Small intestine (tissue), 7 donors: ENCODE measurements at regions not wholly inside any gene's neighbourhood (a gene's known extent, or its start where the extent isn't known, plus 50 kb on each side); places are given as distances from the start of the nearest gene placed in this dataset.
A peak's percentile ranks its signal among the peaks of the same experiment; 100 is the strongest.

Experiments used
- DNase-seq, 2 donors: peaks; one replicate each; pipeline versions ENCODE4 v3.0.0 to v3.0.0-alpha.2; 2013
- FAIRE-seq: peaks from 2 replicates; lab custom pipeline; 2012; peaks lifted over from hg19 to GRCh38; lab: Jason Lieb, UNC
- H3K27ac ChIP-seq, 3 donors: one replicate each; pipeline ENCODE4 v1.5.1; 2013; ENCODE audit warnings: low read length in 2 of 3, mild to moderate bottlenecking in 2 of 3, control low read depth in 1 of 3, inconsistent platforms in 1 of 3, low read depth in 1 of 3, moderate library complexity in 1 of 3
- H3K27me3 ChIP-seq, 3 donors: one replicate each; pipeline ENCODE4 v1.6.1; 2013; ENCODE audit warnings: low read length in 3 of 3, inconsistent platforms in 1 of 3; ENCODE audit not compliant: control insufficient read depth in 3 of 3, insufficient read depth in 3 of 3
- H3K36me3 ChIP-seq, 3 donors: one replicate each; pipeline ENCODE4 v1.6.1; 2013; ENCODE audit warnings: low read length in 3 of 3, inconsistent platforms in 1 of 3, low read depth in 1 of 3, mild to moderate bottlenecking in 1 of 3, moderate library complexity in 1 of 3; ENCODE audit not compliant: control insufficient read depth in 3 of 3, insufficient read depth in 2 of 3
- H3K4me1 ChIP-seq, 3 donors: one replicate each; pipeline ENCODE4 v1.6.1; 2013; ENCODE audit warnings: low read length in 2 of 3, inconsistent platforms in 1 of 3, low read depth in 1 of 3, mild to moderate bottlenecking in 1 of 3, moderate library complexity in 1 of 3; ENCODE audit not compliant: control insufficient read depth in 3 of 3, insufficient read depth in 2 of 3
- H3K4me3 ChIP-seq, 3 donors: one replicate each; pipeline ENCODE4 v1.5.1; 2013; ENCODE audit warnings: low read length in 3 of 3, control low read depth in 1 of 3, inconsistent platforms in 1 of 3, low read depth in 1 of 3, mild to moderate bottlenecking in 1 of 3, moderate library complexity in 1 of 3
- H3K9me3 ChIP-seq, 2 donors: one replicate each; pipeline ENCODE4 v1.6.1; 2013; ENCODE audit warnings: low read depth in 1 of 2, low read length in 1 of 2; ENCODE audit not compliant: control insufficient read depth in 2 of 2, insufficient read depth in 1 of 2
- WGBS, 3 donors: extraction: QIAGEN DNeasy Blood & Tissue Kit; methylation state at CpG; one replicate each; pipeline ENCODE4 v1.1.7; 2013; 5-methylcytosine and 5-hydroxymethylcytosine counted together
- donor health status: healthy with polysubstance abuse.
- donor health status: control.
- donor health status: control.
- donor health status: Bipolar disorder and iron deficiency.
- donor health status: healthy.

DNA sequence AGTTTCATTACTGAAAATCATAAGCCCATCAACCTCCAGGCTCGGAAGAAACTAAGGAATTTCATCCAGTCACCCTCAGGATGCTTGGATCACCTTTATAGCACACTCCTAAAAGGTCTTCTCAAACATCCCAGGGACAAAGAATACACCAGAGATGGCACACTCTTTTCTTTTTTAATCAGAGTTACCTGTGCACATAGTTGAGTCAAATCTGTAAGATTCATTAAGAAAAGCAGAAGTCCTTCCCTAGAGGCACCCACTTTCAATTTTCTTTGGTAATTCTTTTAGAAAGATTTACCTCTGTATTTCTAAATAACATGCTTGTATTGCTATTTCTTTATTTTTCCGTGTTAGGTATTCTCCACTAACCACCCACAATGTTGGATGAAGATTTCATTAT, 50.6 kb upstream of the IL6 start:
- no peaks in the 10 kb centered on the region for H3K36me3 ChIP-seq
- H3K4me3 ChIP-seq = no peak overlapping the region
- DNase-seq (no peak), FAIRE-seq (no peak)
- no peak overlapping the region for H3K27ac ChIP-seq
- H3K27me3 ChIP-seq = no peaks in the 10 kb centered on the region
- peaks cover 0 to 5% (median 0%) of the 10 kb centered on the region in 3 donors for H3K4me1 ChIP-seq
- peaks cover 0 to 2% of the 10 kb centered on the region in 2 donors for H3K9me3 ChIP-seq
- WGBS, 3 donors = 55 to 65% (median 57%) methylated on average over 2 of the region's 2 CpGs

DNA sequence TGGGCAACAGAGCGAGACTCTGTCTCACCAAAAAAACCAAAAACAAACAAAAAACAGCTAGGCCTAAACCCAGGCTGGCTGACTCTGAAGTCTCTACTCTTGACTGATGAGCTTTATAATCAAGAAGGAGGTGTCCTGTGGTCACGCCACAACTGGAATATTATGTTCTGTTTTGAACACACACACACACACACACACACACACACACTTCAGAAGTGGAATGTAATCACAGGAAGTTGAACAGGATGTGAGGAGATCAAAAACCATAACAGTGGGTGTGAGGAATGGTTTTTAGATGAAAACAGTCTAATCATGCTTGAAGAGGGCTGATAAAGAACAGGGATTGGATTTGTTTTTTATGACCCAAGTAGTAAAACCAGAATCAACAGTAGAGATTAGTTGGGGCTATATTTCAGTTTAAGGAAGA, 51.1 kb upstream of the IL6 start:
- DNase-seq = peak in 1 of 2 donors; percentile 38
- H3K4me3 ChIP-seq = no peak overlapping the region
- no peak for FAIRE-seq
- no peaks in the 10 kb centered on the region for H3K27me3 ChIP-seq
- H3K9me3 ChIP-seq = peaks cover 0 to 2% of the 10 kb centered on the region in 2 donors
- no peak overlapping the region for H3K27ac ChIP-seq
- no peaks in the 10 kb centered on the region for H3K36me3 ChIP-seq
- H3K4me1 ChIP-seq = peaks cover 0 to 5% (median 0%) of the 10 kb centered on the region in 3 donors
- WGBS, 3 donors = 37 to 42% (median 39%) methylated on average over 2 of the region's 2 CpGs

DNA sequence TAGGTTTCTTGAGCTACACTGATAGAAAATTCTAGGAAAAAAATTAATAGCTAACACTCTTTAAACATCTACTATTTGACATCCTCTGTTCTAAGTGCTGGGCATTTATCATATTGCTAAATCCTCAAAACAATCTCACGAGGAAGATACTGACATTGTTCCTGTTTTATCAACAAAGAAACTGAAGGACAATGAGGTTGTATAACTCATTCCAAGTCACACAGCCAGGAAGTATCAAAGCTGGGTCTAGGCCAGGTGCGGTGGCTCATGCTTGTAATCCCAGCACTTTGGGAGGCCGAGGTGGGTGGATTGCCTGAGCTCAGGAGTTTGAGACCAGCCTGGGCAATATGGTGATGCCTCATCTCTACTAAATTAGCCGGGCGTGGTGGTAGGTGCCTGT, 51.6 kb upstream of the IL6 start:
- WGBS, 3 donors = 39 to 66% (median 53%) methylated on average over 5 of the region's 5 CpGs
- Histone ChIP-seq H3K27ac (no peak overlapping the region), H3K4me3 (no peak overlapping the region), H3K36me3 (no peaks in the 10 kb centered on the region), H3K27me3 (no peaks in the 10 kb centered on the region), H3K9me3 (peaks cover 0 to 2% of the 10 kb centered on the region in 2 donors), H3K4me1 (peaks cover 0 to 5% (median 0%) of the 10 kb centered on the region in 3 donors)
- FAIRE-seq (no peak), DNase-seq (no peak)

DNA sequence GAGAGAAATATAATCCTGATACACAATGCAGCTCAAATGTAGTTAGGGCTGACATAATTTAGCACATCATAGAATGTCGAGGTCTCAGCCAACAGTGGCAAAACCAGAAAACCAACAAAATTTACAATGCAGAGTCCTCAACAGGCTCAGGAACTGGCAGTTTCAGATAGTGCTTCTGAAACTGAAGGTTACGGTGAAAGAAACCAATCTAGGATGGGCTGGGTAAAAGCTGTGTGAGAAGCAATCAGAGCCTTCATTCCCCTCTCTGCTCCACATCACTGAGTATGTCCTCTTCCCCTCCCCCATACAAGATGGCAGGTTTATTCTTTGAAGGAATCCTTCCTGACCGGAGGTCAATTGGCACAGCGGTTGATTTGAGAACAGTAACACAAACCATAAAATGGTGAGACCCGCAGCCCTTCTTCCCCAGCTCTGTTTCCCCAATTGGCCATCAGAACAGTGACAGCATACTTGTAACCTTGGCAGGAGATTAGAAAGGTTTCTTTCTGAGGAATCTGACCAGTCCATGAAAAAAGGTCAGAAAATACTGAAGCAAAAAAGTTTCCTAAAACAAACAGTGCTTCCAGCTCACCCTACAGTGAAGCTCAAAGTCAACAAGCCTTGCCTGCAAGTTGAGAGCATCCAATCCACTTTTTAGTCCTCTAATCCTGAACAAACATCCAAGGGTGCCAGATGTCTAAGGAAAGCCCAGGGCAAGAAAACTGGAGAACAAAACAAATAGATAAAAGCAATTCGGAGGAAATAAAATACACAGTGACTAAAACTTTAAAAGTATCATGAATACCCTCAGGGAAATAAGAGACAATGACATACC, 53.9 kb upstream of the IL6 start:
- 44 to 55% (median 46%) methylated on average over 6 of the region's 6 CpGs for WGBS, 3 donors

DNA sequence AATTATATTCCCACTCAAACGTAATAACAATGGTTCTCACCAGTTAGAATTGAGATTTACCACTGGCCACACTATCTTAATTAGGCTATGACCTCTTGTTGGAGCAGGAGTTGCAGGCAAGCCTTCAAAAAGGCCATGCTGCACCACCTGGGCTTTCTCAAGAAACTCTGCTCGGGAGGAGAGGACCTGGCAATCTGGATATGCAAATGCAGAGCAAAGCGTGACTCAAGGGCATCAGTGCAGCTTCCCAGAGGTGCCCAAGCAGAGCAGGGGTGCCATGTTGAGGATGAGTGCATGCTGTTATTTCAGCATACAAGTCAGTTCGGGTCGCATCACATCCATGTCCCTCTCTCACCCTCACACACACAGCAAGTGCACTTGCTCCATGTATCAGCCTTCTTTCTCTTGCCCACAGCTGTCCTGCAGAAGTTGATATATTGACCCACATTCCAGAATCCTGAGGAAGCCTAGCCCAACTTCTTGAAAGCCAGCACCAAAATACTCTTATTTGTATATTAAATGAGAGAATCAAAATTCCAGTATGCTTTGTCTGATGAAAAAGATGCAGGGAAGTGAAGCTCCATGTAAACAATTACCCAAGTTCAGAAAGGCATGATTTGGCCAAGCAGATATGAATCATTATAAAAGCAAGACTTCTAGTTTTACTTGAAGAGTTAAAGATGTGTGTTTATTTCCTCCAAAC, 55.7 kb upstream of the IL6 start:
- peaks cover 0 to 5% (median 0%) of the 10 kb centered on the region in 3 donors for H3K4me1 ChIP-seq
- no peak for DNase-seq
- H3K27ac ChIP-seq = no peak overlapping the region
- H3K4me3 ChIP-seq = no peak overlapping the region
- FAIRE-seq = no peak
- peaks cover 0 to 2% of the 10 kb centered on the region in 2 donors for H3K9me3 ChIP-seq
- no peaks in the 10 kb centered on the region for H3K27me3 ChIP-seq
- WGBS, 3 donors = 72 to 81% (median 78%) methylated on average over 5 of the region's 5 CpGs
- H3K36me3 ChIP-seq = no peaks in the 10 kb centered on the region

More for the DNA sequence above, 53.9 kb upstream of the IL6 start:
- no peak overlapping the region for H3K27ac ChIP-seq
- no peaks in the 10 kb centered on the region for H3K27me3 ChIP-seq
- no peak for FAIRE-seq
- H3K9me3 ChIP-seq = peaks cover 0 to 2% of the 10 kb centered on the region in 2 donors
- H3K4me3 ChIP-seq = no peak overlapping the region
- DNase-seq = no peak
- no peaks in the 10 kb centered on the region for H3K36me3 ChIP-seq
- H3K4me1 ChIP-seq = peaks cover 0 to 5% (median 0%) of the 10 kb centered on the region in 3 donors

DNA sequence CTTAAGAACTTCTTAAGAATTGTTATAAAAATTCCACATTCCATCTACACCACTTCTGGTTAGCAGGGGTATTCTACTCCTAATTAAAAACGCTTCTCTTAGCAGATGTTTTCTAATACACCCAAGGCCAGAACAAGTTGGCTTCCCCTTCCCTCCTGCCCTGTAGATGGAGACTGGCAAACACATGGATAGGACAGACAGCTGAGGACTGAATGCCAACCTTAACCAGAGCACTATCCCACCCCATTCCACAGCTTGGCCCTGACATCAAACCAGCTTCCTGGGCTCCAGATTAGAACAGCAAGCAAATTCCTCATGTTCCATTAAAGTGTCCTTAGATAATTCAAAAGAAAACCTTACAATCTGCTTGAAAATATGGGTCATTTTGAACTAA, 56.6 kb upstream of the IL6 start:
- no peak overlapping the region for H3K4me3 ChIP-seq
- FAIRE-seq (no peak), DNase-seq (no peak)
- no peak overlapping the region for H3K27ac ChIP-seq
- H3K27me3 ChIP-seq = no peaks in the 10 kb centered on the region
- H3K9me3 ChIP-seq = peaks cover 0 to 2% of the 10 kb centered on the region in 2 donors
- peaks cover 0 to under 1% (median 0%) of the 10 kb centered on the region in 3 donors for H3K4me1 ChIP-seq
- 81 to 88% (median 87%) methylated on average over 1 of the region's 1 CpG for WGBS, 3 donors
- H3K36me3 ChIP-seq = no peaks in the 10 kb centered on the region

DNA sequence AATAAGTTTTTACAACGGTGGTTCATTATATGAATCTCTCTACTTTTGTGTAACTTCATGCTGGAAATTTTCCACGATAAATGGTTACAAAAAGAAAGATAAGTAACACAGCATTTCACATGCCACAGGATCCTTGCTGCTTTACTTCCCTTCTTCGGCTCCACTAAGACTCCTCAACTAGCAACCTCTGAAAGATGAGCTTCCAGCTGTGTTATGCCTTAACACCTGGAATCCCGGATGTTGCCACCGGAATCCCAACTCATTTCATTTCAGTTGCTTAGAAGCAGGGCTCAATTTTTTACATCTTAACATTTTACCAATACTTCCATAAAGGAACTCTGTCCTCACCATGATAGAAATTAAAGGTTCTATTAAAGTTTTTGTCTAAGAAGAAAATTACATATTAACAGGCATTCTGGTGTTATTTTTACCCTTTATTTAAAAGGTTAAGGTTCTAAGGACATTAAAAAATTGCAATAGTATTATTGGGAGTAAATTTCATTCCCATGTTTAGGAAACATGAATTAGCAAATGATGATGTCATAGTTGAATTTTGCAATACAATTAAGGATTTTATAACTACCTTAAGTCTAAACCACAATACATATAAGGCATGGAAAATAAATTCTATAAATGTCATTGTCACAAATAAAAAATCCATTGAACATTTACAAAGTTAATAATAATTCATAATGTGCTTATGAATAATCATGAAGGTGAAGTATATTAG, 57.1 kb upstream of the IL6 start:
- no peak for DNase-seq

DNA sequence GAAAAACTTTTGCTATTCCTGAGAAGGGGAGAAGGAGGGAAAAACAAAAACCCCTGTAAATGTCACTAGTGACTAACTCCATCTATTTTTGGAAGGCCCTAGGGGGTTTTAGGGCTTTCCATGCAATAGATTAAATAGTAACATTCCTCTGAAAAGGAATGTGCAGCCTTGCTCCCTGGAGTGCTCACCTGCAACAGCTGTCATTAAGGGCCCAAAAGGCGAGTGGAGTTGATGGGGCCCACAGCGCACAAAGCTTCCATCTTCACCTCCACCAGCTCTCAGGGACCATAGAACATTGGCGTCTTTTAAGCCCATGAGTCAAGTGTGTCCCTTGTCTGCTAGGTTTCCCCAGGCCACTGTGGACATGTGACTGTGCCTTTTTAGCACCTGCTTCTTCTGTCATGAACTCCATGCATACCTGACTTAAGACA, 58.0 kb upstream of the IL6 start:
- no peak for DNase-seq
- no peak overlapping the region for H3K27ac ChIP-seq
- no peaks in the 10 kb centered on the region for H3K36me3 ChIP-seq
- H3K4me1 ChIP-seq = no peaks in the 10 kb centered on the region
- WGBS, 3 donors = 92 to 96% (median 96%) methylated on average over 3 of the region's 3 CpGs
- peaks cover 0 to 2% of the 10 kb centered on the region in 2 donors for H3K9me3 ChIP-seq
- FAIRE-seq = no peak
- H3K4me3 ChIP-seq = no peak overlapping the region
- no peaks in the 10 kb centered on the region for H3K27me3 ChIP-seq

More for the DNA sequence above, 57.1 kb upstream of the IL6 start:
- Histone ChIP-seq H3K27me3 (no peaks in the 10 kb centered on the region), H3K4me3 (no peak overlapping the region), H3K36me3 (no peaks in the 10 kb centered on the region), H3K27ac (no peak overlapping the region), H3K9me3 (peaks cover 0 to 2% of the 10 kb centered on the region in 2 donors), H3K4me1 (no peaks in the 10 kb centered on the region)
- 79 to 88% (median 84%) methylated on average over 5 of the region's 5 CpGs for WGBS, 3 donors
- no peak for FAIRE-seq
